ENCODE measurements at regions not wholly inside any gene's neighbourhood (a gene's known extent, or its start where the extent isn't known, plus 50 kb on each side); places are given as distances from the start of the nearest gene placed in this dataset.
"Not testable (repeated sequence)": the region's sequence is repeated elsewhere in the genome, so short reads cannot be mapped to it uniquely, and the experiment has no call there.

GRCh38 chr6:77322604-77323003 is 140.7 kb downstream of the HTR1B start:
- DNase-seq = no peak

DNA sequence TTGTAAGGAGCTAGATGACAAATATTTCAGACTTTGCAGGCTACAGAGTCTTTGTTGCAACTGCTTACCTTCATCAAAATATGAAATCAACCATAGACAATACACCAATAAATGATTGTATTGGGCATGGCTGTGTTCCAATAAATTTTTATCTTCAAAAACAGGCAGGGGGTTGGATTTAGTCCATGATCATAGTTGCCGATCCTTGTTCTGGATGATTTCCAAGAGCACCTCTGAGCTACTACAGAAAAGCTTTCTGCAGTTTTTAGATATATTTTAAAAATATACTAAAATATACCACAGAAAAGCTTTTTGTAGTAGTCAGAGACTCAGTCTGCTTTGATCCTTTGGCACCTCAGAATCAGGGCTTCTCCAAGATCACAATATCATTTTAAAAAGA is 145.0 kb downstream of the HTR1B start:
- no peak for DNase-seq

- no peak for DNase-seq
Measured at GRCh38 chr6:77313595-77313994, 149.7 kb downstream of the HTR1B start.

- DNase-seq = no peak
Measured at GRCh38 chr6:77299931-77300330, 163.4 kb downstream of the HTR1B start.

- no peak for DNase-seq
Measured at GRCh38 chr6:77298283-77298682, 165.0 kb downstream of the HTR1B start.

DNA sequence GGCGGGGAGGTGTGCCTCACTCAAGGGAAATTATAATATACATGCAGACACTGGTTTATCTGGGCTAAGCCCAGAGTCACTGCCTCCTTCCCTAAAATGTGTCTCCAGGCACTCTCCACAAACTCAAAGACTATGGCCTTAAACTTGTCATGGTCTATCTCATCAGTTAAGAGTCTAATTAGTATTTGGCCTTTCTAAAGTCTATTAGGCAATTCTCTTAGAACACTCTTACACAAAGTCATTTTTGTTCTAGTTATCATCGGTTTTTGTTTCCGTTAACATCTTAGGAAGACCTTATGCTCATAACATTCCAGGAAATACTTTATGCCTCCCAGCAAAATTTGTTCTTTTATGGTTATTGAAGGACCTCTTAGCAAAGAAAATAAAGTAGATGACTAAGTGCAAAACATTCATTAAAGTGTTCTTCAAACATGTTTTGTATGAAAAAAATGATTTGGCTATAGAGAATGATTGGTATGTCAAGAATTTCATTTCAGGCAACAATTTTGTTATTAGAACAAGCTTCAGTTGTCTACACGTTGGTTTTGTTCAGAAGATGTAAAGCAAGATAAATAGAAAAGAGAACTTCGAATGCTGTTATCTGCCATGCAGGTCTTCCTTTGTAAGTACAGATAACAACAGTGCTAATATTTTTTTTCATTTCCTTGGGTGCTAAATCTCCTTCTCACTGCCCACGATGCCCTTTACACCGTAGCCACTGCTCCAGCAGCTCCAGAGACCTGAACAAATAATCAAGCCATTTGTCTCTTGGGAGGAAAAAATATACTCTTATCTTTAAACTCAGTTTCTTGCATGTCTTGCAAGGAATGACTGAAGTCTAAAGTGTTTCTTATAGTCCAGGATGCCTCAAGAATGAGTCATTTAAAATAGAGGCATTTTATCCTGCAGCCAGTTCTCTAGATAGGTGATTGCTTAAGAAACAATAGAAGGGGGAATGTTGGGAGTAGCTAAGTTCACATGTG is 170.4 kb downstream of the HTR1B start:
- DNase-seq = peak; percentile 69 to 96

- DNase-seq = no peak
Measured at GRCh38 chr6:77290798-77291197, 172.5 kb downstream of the HTR1B start.

GRCh38 chr6:77286541-77286940 is 176.8 kb downstream of the HTR1B start:
- DNase-seq = no peak

GRCh38 chr6:77273929-77274328 is 189.4 kb downstream of the HTR1B start:
- DNase-seq = no peak

GRCh38 chr6:77264970-77265369 is 198.3 kb downstream of the HTR1B start:
- DNase-seq = no peak

DNA sequence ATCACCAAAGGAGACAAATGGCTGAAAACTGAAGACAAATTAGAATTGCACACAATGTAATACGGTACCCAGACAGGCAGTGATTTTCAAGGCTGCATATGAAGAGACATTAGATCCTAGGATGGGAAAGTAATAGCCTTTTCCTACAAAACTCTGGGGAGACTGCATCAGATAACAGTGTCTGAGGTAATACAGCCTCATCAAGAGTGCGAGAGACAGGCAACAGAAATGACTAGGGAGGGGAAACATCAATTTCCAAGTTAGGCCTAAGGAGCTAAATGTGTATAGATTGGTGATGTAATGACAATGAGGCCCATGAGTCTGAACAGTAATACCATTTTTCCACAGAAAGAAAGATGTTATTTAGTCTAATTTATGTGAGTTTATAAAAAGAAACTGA is 200.3 kb downstream of the HTR1B start:
- no peak for DNase-seq

DNA sequence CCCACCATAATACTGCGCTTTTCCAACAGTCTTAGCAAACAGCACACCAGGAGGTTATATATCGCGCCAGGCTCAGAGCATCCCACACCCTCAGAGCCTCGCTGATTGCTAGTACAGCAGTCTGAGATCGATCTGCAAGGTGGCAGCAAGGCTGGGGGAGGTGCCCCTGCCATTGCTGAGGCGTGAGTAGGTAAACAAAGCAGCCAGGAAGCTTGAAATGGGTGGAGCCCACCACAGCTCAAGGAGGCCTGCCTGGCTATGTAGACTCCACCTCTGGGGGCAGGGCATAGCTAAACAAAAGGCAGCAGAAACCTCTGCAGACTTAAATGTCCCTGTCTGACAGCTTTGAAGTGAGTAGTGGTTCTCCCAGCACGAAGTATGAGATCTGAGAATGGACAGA is 211.5 kb downstream of the HTR1B start:
- DNase-seq = not testable (repeated sequence)

- no peak for DNase-seq
Measured at GRCh38 chr6:77249560-77249959, 213.7 kb downstream of the HTR1B start.

DNA sequence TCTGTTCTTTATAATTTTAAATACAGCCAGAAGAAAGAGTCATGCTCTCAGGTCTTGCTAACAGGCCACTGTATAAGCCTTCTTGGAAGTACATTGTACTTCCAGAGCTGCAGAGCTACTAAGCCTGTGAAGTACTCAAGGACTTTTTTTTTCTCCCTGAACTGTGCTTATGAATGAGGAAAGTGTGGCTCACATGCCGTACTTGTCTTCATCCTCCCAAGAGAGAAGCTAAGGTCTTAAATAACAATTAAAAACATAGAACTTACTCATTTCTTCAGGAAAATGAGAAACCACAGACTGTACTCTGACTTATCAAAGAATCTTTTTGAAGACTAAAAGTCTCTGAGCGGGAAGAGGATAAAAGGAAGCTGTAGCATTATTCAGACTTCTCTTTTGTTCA is 218.3 kb downstream of the HTR1B start:
- no peak for DNase-seq

DNA sequence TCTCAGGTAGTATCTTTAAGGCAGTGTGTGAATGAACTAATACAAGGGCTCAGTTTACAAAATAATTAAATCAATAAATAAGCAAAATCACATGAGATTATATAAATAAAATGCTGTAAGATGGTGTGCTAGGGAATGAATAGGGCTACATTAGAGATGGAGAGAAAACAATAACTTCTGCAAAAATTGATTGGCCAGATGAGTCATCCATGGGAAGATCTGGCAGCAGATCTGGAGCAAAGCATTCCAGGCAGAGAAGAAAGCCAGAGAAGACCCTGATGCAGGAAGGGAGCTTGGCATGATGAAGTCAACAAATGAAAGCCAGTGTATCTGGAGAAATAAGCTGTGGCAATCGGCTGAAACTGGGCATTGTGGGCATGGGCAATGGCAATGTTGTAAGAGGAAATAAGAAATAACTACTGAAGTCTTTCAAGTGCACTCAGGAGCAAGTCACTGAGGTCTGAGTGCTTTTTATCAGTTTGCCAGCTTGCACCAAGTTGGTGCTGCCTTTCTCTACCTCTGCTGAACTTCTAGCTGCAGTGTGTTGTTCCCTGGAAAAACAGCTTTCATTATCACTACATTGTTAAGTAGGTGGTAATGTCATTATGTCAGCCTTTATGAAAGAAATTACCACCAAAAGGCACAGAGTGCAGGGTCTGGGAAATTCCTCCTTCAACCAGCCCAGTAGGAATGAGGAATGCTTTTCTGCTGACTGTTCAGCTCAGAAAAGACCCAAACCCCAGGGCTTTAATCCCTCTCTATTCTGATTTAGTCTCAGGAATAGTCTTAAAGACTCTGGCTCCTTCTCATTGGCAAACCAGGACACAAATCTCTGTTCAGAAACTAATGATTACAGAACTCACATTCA is 231.6 kb downstream of the HTR1B start:
- no peak for DNase-seq

DNA sequence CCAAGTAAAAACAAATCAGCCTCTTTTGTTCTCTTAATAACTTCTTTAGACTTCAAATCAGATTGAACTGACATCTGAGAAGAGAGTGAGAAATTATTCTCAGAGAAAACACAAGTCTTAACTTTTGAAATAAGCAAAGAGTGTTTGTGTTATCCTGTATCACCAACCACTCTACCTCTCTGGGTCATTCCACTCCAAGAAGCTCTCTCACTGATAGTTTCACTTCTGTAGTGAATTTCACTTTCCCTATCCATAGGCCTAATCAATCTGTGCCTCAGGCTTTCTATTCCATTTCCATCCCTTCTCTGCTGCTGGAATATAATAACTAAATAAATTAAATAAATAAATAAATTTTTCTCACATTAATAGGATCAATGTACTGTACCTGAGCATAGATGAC is 235.0 kb downstream of the HTR1B start:
- no peak for DNase-seq

DNA sequence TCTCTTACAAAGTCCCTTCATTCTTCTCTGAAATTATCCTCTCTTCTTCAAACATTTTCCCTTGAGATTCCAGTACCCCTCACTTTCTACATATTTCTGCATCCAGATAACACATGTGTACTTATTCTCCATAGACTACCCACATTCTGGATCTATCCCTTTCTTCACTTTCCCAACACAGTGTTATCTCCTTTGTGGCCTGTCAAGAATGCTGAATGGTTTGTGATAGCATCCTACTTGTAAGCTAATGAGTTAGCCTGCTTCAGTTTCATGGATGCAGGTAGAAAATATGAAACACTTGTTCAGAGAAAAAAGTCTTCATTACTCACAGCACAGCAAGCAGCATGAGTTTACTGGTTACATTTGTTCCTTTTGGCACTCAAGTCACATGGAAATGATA is 245.4 kb downstream of the HTR1B start:
- DNase-seq = no peak

DNA sequence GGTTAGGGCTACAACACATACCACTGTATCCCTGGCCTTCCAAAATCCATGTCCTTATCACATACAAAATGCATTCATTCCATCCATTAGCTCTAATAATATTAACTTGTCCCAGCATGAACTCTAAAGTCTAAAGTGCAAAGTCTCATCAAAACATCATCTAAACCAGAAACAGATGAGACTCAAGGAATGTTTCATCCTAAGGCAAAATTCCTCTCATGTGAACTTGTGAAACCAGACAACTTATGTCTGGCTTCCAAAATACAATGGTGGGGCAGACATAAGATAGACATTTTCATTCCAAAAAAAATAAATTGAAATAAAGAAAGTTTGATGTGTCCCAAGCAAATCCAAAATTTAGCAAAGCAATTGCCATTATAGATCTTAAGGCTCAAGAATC is 257.4 kb downstream of the HTR1B start:
- no peak for DNase-seq

GRCh38 chr6:77204555-77204954 is 258.7 kb downstream of the HTR1B start:
- no peak for DNase-seq

GRCh38 chr6:77183447-77183846 is 279.8 kb downstream of the HTR1B start:
- no peak for DNase-seq

- no peak for DNase-seq
Measured at GRCh38 chr6:77181749-77182148, 281.5 kb downstream of the HTR1B start.

DNA sequence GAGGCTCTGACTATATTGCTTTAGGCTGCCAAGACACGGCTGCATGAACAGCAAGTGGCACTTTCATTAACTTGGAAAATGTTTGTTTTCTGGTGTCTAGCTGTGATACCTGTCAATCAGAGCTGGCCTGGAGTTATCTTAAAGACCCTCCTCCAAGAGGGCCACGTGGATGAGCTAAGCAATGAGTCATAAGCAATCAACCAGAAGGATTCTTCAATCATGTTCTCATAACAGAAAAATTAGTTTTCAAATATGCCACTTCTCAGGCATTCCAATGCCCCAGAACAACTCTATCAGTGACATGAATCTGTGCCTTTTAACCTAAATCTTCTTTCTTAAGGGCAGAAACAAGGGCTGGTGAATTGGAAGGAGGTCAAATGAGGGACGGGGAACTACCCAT is 283.0 kb downstream of the HTR1B start:
- DNase-seq = no peak

DNA sequence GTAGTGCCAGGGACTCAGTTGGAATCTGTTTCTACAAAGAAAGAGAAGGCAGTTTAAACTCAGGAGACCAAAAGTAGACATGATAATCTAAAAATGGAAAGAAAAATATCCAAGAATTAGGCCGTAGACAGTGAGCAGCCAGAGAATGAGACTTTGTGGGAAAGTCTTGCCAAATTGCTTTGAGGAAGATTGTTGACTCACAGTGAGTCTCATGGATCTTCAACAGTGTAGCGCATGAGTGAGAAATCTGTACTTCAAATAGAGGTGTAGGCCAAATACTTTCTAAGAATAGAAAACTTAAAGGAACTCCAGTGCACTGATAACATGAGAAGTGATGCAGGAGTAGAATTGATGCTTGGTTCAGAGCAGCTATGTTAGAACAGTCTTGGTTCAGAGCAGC is 284.5 kb downstream of the HTR1B start:
- no peak for DNase-seq

DNA sequence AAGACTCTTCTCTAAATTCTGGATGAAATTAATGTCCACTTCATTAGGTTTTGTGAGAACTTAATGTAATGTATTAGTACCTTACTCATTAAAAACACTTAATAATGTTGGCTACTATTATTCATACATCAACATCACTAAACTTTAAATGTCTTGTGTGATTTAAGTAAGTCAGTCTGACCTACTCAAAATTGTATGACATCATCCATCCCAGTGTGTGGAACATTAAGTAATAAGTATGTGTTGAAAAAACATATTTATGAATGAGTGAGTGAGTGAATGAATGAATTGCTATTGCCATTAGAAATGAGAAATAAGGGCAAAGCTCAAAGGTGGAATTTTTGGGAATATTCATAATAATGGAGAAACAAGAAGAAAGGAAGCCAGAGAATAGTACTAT is 285.8 kb downstream of the HTR1B start:
- DNase-seq = no peak

All from SW 1271 (cell line).